ENCODE measurements at regions not wholly inside any gene's neighbourhood (a gene's known extent, or its start where the extent isn't known, plus 50 kb on each side); places are given as distances from the start of the nearest gene placed in this dataset.

DNA sequence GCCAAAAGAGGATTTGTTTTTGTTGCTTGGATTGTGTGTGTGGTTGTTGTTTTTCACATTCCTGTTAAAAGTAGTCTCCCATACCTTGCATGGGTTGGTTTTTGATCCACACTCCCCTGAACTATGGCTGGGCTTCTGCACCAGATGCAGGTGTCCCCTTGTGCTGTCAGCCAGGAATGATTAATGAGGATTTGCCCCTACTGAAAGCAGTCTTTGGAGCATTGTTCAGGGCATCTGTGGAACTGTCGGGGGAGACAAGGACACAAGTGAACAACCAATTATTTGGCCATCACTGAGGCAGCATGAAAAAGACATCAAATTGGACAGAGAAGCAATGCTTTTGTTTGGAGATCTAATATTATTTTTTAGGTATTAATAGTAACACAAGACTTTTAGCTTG is 373.2 kb upstream of the MMS22L start:
- no peaks in the 10 kb centered on the region for H3K79me2 ChIP-seq (ENCODE audit: low read length)
- H3K4me3 ChIP-seq (ENCODE audit: low read length): no peak overlapping the region
- H2AFZ ChIP-seq (ENCODE audit: low read length): no peak overlapping the region
- H3K27me3 ChIP-seq (replicated peaks; ENCODE audit: insufficient read depth, low read length): no peaks in the 10 kb centered on the region
- no peak overlapping the region for H3K9ac ChIP-seq (ENCODE audit: low read length)
- H4K20me1 ChIP-seq (ENCODE audit: insufficient read depth, low read length): no peaks in the 10 kb centered on the region
- no peak for DNase-seq
- no peaks in the 10 kb centered on the region for H3K36me3 ChIP-seq (replicated peaks; ENCODE audit: insufficient read depth, low read length)
- H3K4me2 ChIP-seq (ENCODE audit: low read depth, low read length): no peak overlapping the region
- H3K9me3 ChIP-seq (replicated peaks; ENCODE audit: insufficient read depth, low read length): no peaks in the 10 kb centered on the region
- H3K4me1 ChIP-seq (ENCODE audit: low read length): no peaks in the 10 kb centered on the region
- no peaks in the 10 kb centered on the region for H3K9me2 ChIP-seq (replicated peaks; ENCODE audit: insufficient read depth, low read length)
- no peaks in the 10 kb centered on the region for H3F3A ChIP-seq (ENCODE audit: insufficient read depth, low read length)
- TF ChIP-seq, protein P1, sequence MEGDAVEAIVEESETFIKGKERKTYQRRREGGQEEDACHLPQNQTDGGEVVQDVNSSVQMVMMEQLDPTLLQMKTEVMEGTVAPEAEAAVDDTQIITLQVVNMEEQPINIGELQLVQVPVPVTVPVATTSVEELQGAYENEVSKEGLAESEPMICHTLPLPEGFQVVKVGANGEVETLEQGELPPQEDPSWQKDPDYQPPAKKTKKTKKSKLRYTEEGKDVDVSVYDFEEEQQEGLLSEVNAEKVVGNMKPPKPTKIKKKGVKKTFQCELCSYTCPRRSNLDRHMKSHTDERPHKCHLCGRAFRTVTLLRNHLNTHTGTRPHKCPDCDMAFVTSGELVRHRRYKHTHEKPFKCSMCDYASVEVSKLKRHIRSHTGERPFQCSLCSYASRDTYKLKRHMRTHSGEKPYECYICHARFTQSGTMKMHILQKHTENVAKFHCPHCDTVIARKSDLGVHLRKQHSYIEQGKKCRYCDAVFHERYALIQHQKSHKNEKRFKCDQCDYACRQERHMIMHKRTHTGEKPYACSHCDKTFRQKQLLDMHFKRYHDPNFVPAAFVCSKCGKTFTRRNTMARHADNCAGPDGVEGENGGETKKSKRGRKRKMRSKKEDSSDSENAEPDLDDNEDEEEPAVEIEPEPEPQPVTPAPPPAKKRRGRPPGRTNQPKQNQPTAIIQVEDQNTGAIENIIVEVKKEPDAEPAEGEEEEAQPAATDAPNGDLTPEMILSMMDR (IDR thresholded peaks at IDR 0.05; ENCODE audit: low read length): no peak
- TF ChIP-seq EZH2 (optimal IDR thresholded peaks at IDR 0.05; ENCODE audit: low read depth, low read length) (no peak), EZH2phosphoT487 (IDR thresholded peaks at IDR 0.05; ENCODE audit: low read length) (no peak)
- no peak overlapping the region for H3K27ac ChIP-seq (ENCODE audit: low read length)

DNA sequence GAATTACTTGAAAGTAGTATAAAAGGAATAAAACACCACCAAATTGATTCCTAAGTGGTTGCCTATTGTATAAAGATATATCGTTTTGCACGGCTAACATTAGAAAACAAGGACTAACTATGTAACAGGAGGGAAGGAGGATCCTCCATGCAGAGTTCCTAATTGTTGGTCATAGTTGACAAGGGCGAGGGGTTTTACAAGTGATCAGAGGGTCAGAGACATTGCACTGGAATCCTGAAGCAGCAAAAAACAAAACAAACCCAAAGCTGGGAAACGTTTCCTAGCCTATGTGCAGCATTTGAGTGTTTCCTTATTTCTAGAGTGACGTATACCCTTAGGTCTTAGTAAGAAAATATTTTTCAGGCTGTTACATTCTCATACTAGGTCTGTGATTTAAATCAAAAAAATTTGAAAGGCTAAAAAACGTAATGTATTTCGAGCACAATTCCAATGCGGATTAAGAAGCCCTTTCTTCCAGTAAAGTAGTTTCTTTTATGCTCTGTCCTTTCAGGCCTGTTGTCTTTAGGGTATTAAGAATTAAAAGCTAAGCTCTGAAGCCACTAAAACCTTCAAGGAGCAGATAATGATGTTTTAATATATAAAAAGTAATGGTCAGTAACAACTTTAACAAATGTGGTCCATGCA is 373.8 kb upstream of the MMS22L start:
- Histone ChIP-seq H3K27ac (ENCODE audit: low read length) (no peak overlapping the region), H3K4me3 (ENCODE audit: low read length) (no peak overlapping the region), H3K27me3 (replicated peaks; ENCODE audit: insufficient read depth, low read length) (no peaks in the 10 kb centered on the region), H2AFZ (ENCODE audit: low read length) (no peak overlapping the region), H3K4me2 (ENCODE audit: low read depth, low read length) (no peak overlapping the region), H3K4me1 (ENCODE audit: low read length) (no peaks in the 10 kb centered on the region), H3K9me3 (replicated peaks; ENCODE audit: insufficient read depth, low read length) (no peaks in the 10 kb centered on the region), H3K79me2 (ENCODE audit: low read length) (no peaks in the 10 kb centered on the region), H4K20me1 (ENCODE audit: insufficient read depth, low read length) (no peaks in the 10 kb centered on the region), H3K9ac (ENCODE audit: low read length) (no peak overlapping the region), H3K9me2 (replicated peaks; ENCODE audit: insufficient read depth, low read length) (no peaks in the 10 kb centered on the region), H3K36me3 (replicated peaks; ENCODE audit: insufficient read depth, low read length) (no peaks in the 10 kb centered on the region), H3F3A (ENCODE audit: insufficient read depth, low read length) (no peaks in the 10 kb centered on the region)
- no peak for DNase-seq
- TF ChIP-seq, protein P1 (IDR thresholded peaks at IDR 0.05; ENCODE audit: low read length): no peak
- TF ChIP-seq EZH2phosphoT487 (IDR thresholded peaks at IDR 0.05; ENCODE audit: low read length) (no peak), EZH2 (optimal IDR thresholded peaks at IDR 0.05; ENCODE audit: low read depth, low read length) (no peak)

DNA sequence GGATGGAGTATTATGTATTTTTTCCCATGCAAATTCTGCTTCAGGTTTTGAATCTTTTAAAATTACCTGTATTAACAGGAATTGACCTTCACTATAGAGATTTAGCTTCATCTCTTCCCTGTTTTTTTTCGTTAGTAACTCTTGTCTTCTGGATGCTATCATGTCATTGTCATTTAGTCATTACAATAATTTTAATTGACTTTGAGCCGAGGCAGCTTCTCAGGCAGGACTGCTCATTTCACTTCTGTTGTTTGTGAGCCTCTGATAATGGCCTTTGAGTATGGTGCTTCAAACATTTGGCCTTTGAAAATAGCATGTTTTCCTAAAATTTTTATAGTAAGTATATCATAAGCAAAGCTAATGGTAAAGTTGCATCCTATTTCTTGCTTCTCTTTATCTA is 375.1 kb upstream of the MMS22L start:
- H3K4me2 ChIP-seq (ENCODE audit: low read depth, low read length): no peak overlapping the region
- no peak overlapping the region for H3K27ac ChIP-seq (ENCODE audit: low read length)
- H3K4me1 ChIP-seq (ENCODE audit: low read length): no peaks in the 10 kb centered on the region
- no peaks in the 10 kb centered on the region for H3F3A ChIP-seq (ENCODE audit: insufficient read depth, low read length)
- DNase-seq: no peak
- H3K4me3 ChIP-seq (ENCODE audit: low read length): no peak overlapping the region
- no peak overlapping the region for H3K9ac ChIP-seq (ENCODE audit: low read length)
- H3K79me2 ChIP-seq (ENCODE audit: low read length): no peaks in the 10 kb centered on the region
- no peaks in the 10 kb centered on the region for H3K9me3 ChIP-seq (replicated peaks; ENCODE audit: insufficient read depth, low read length)
- no peaks in the 10 kb centered on the region for H3K9me2 ChIP-seq (replicated peaks; ENCODE audit: insufficient read depth, low read length)
- no peaks in the 10 kb centered on the region for H3K27me3 ChIP-seq (replicated peaks; ENCODE audit: insufficient read depth, low read length)
- H3K36me3 ChIP-seq (replicated peaks; ENCODE audit: insufficient read depth, low read length): no peaks in the 10 kb centered on the region
- H2AFZ ChIP-seq (ENCODE audit: low read length): no peak overlapping the region
- no peaks in the 10 kb centered on the region for H4K20me1 ChIP-seq (ENCODE audit: insufficient read depth, low read length)
- no peak for TF ChIP-seq EZH2 (optimal IDR thresholded peaks at IDR 0.05; ENCODE audit: low read depth, low read length)
- TF ChIP-seq EZH2phosphoT487 (IDR thresholded peaks at IDR 0.05; ENCODE audit: low read length): no peak
- TF ChIP-seq, protein P1 (IDR thresholded peaks at IDR 0.05; ENCODE audit: low read length): no peak

All from MM.1S (cell line).